ENCODE measurements at regions not wholly inside any gene's neighbourhood (a gene's known extent, or its start where the extent isn't known, plus 50 kb on each side); places are given as distances from the start of the nearest gene placed in this dataset.

DNA sequence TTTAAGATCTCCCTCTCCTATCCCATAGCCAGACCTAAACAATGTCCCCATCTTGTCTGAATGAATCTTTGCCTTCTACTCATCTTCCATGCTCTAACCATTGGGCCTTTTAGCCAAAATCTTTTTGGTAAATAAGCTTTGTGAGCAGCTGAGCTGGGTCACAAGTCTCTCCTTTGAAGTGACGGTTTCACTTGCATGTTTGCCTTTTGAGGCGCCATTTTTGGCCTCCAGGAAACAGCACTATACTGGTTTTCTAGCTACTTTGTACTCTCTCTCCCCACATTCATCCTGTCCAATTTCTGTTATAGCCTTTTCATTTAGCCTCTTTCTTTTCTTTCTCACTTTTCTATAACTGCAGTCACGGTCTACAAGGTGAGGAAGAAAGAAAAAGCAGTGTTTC, 195.5 kb upstream of the C9orf72 start:
- TF ChIP-seq NONO (IDR thresholded peaks at IDR 0.05; ENCODE audit: low read depth in 2 of 2, low read length in 1 of 2) (no peak), HDGF (IDR thresholded peaks at IDR 0.05) (no peak), RBM22 (IDR thresholded peaks at IDR 0.05; ENCODE audit: low read depth, low read length, poor library complexity, severe bottlenecking) (no peak), NCOA4 (IDR thresholded peaks at IDR 0.05; ENCODE audit: partially characterized antibody) (no peak), ZNF232 (CRISPR knock-in tag; IDR thresholded peaks at IDR 0.05) (no peak), ZNF146 (CRISPR knock-in tag; IDR thresholded peaks at IDR 0.05; ENCODE audit: unreplicated experiment) (no peak)
- TF ChIP-seq, protein P1, sequence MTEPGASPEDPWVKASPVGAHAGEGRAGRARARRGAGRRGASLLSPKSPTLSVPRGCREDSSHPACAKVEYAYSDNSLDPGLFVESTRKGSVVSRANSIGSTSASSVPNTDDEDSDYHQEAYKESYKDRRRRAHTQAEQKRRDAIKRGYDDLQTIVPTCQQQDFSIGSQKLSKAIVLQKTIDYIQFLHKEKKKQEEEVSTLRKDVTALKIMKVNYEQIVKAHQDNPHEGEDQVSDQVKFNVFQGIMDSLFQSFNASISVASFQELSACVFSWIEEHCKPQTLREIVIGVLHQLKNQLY (CRISPR knock-in tag; conservative IDR thresholded peaks at IDR 0.05): no peak
- DNase-seq (ENCODE audit: extremely low read depth in 1 of 4, low spot score in 3 of 4) (no peak), FAIRE-seq (no peak), ATAC-seq (no peak)
- no TSS peak for BruUV-seq (replicated peaks)
- POLR2A ChIA-PET: no interaction called here
- Histone ChIP-seq H3K9ac (ENCODE audit: insufficient read depth in 1 of 2, low read depth in 2 of 2, low read length in 2 of 2) (no peak overlapping the region), H3K27me3 (ENCODE audit: control insufficient read depth in 2 of 2, insufficient read depth in 2 of 2, low read length in 2 of 2) (no peaks in the 10 kb centered on the region), H3K9me1 (ENCODE audit: control insufficient read depth, insufficient read depth, low read length) (no peaks in the 10 kb centered on the region), H3K9me3 (replicated peaks; ENCODE audit: control insufficient read depth, insufficient read depth, low read depth, low read length) (no peaks in the 10 kb centered on the region), H3K36me3 (ENCODE audit: control insufficient read depth, insufficient read depth, low read length) (no peaks in the 10 kb centered on the region), H3K4me3 (no peak overlapping the region), H3K4me1 (replicated peaks in 1 of 2; ENCODE audit: control insufficient read depth in 2 of 2, insufficient read depth in 2 of 2, low read length in 2 of 2) (no peaks in the 10 kb centered on the region), H2AFZ (ENCODE audit: low read depth, low read length) (no peak overlapping the region), H3K27ac (ENCODE audit: extremely low read depth, low read depth, low read length) (no peak overlapping the region), H3K4me2 (ENCODE audit: insufficient read depth, low read length) (no peak overlapping the region), H3K79me2 (ENCODE audit: control insufficient read depth, insufficient read depth, low read length) (no peaks in the 10 kb centered on the region), H4K20me1 (replicated peaks; ENCODE audit: control insufficient read depth, insufficient read depth, low read length) (no peaks in the 10 kb centered on the region)
- in situ Hi-C loops (cut with MboI): no loop called here
- WGBS (ENCODE audit: insufficient coverage, low coverage, missing lambda C conversion rate): 0% methylated on average over 2 of the region's 3 CpGs
- intact Hi-C loops (cut with micrococcal nuclease): no loop called here
- CTCF ChIA-PET (ENCODE audit: low intra/inter-chr PET ratio): no interaction called here

All from K562 (cell line).